Natural killer cell (primary cell): ENCODE measurements at regions not wholly inside any gene's neighbourhood (a gene's known extent, or its start where the extent isn't known, plus 50 kb on each side); places are given as distances from the start of the nearest gene placed in this dataset.

Source experiments
- ATAC-seq, 3 donors: fragments of 150-1000 bp in 2 of 3; fragments of 200-7000 bp in 1 of 3; cut with Tn5 transposase; 1 replicate in 1 of 3; 2 replicates in 2 of 3; pipeline ENCODE4 v1.10.0; 2021; ENCODE audit warnings: mild to moderate bottlenecking in 2 of 3, moderate library complexity in 2 of 3
- DNase-seq, 2 donors: peaks; one replicate each; pipeline versions ENCODE4 v3.0.0 to v3.0.0-alpha.2; 2013 to 2021; ENCODE audit warnings: mixed read lengths in 1 of 2
- H3K27ac ChIP-seq: one replicate; pipeline ENCODE4 v1.5.1; 2013; ENCODE audit warnings: mild to moderate bottlenecking, low read length
- H3K27me3 ChIP-seq: one replicate; pipeline ENCODE4 v1.6.1; 2013; ENCODE audit warnings: low read length; ENCODE audit not compliant: control insufficient read depth, insufficient read depth
- H3K36me3 ChIP-seq: one replicate; pipeline ENCODE4 v1.6.1; 2013; ENCODE audit warnings: low read length; ENCODE audit not compliant: control insufficient read depth, insufficient read depth
- H3K4me1 ChIP-seq: one replicate; pipeline ENCODE4 v1.6.1; 2013; ENCODE audit warnings: low read length; ENCODE audit not compliant: control insufficient read depth, insufficient read depth
- H3K4me3 ChIP-seq: one replicate; pipeline ENCODE4 v1.5.1; 2013; ENCODE audit warnings: low read length
- H3K9me3 ChIP-seq: one replicate; pipeline ENCODE4 v1.6.1; 2013; ENCODE audit warnings: low read length; ENCODE audit not compliant: control insufficient read depth, insufficient read depth
- H3K27ac Mint-ChIP-seq, 2 donors: one replicate each; pipeline ENCODE4 v1.8.0; 2022; ENCODE audit warnings: mild to moderate bottlenecking in 2 of 2, mixed read lengths in 2 of 2, moderate library complexity in 1 of 2
- H3K27me3 Mint-ChIP-seq, 2 donors: one replicate each; pipeline ENCODE4 v1.8.0; 2022; ENCODE audit warnings: low read depth in 2 of 2, mixed read lengths in 2 of 2
- H3K36me3 Mint-ChIP-seq: one replicate; pipeline ENCODE4 v1.8.0; 2022; ENCODE audit warnings: mixed read lengths
- H3K4me1 Mint-ChIP-seq, 2 donors: one replicate each; pipeline ENCODE4 v1.8.0; 2022; ENCODE audit warnings: mixed read lengths in 2 of 2
- H3K4me3 Mint-ChIP-seq: one replicate; pipeline ENCODE4 v1.8.0; 2022; ENCODE audit warnings: mild to moderate bottlenecking, moderate library complexity, mixed read lengths
- H3K9me3 Mint-ChIP-seq, 2 donors: one replicate each; pipeline ENCODE4 v1.8.0; 2022; ENCODE audit warnings: mixed read lengths in 2 of 2
- CTCF ChIP-seq: fragments of 200-600 bp; IDR thresholded peaks from one replicate; pipeline ENCODE4 v1.8.0; 2022; ENCODE audit warnings: antibody characterized with exemption
- WGBS: methylation state at CpG from one replicate; pipeline ENCODE4 v1.1.7; 2013; ENCODE audit warnings: missing lambda C conversion rate; ENCODE audit not compliant: insufficient coverage; 5-methylcytosine and 5-hydroxymethylcytosine counted together
- intact Hi-C: fragments of 100-400 bp; cut with micrococcal nuclease; formaldehyde crosslinking; loops from one replicate; pipeline ENCODE4 v1.14.2; 2022

- ATAC-seq (no peak), DNase-seq (no peak)
- Histone ChIP-seq H3K36me3 (no peaks in the 10 kb centered on the region), H3K4me1 (no peaks in the 10 kb centered on the region), H3K27me3 (no peaks in the 10 kb centered on the region), H3K9me3 (no peaks in the 10 kb centered on the region), H3K4me3 (no peak overlapping the region), H3K27ac (no peak overlapping the region)
- H3K9me3 Mint-ChIP-seq, result no peaks in the 10 kb centered on the region
- peaks cover 0 to 3% of the 10 kb centered on the region in 2 donors for H3K27me3 Mint-ChIP-seq
- no peak overlapping the region for H3K27ac Mint-ChIP-seq
- H3K36me3 Mint-ChIP-seq, result no peaks in the 10 kb centered on the region
- WGBS, result 37% methylated on average over 4 of the region's 4 CpGs
- TF ChIP-seq CTCF, result no peak
- peaks cover 0 to 1% of the 10 kb centered on the region in 2 donors for H3K4me1 Mint-ChIP-seq
- intact Hi-C loops, result no loop called here
- no peak overlapping the region for H3K4me3 Mint-ChIP-seq
These were observed 153.4 kb downstream of the FAM161A start for GRCh38 chr2:61700464-61700863.

- peak overlapping the region; percentile 89 to 93 for H3K27ac Mint-ChIP-seq
- intact Hi-C loops, result loop anchor here (1.0 to 10.0 kb wide), 2 partner anchors 70 to 160 kb away; partner anchors contain the start of gene XPO1
- peak overlapping the region; percentile 84 for H3K27ac ChIP-seq
- ATAC-seq, result peak; percentile 97 to 100 (median 97)
- 2% methylated on average over 42 of the region's 47 CpGs for WGBS
- H3K4me1 ChIP-seq, result peaks cover 17% of the 10 kb centered on the region
- no peaks in the 10 kb centered on the region for H3K9me3 ChIP-seq
- H3K9me3 Mint-ChIP-seq, result no peaks in the 10 kb centered on the region
- H3K4me3 ChIP-seq, result peak overlapping the region; percentile 88
- H3K4me3 Mint-ChIP-seq, result peak overlapping the region; percentile 89
- peaks cover 10 to 19% of the 10 kb centered on the region in 2 donors for H3K4me1 Mint-ChIP-seq
- peak; percentile 83 to 90 for DNase-seq
- no peaks in the 10 kb centered on the region for H3K27me3 ChIP-seq
- H3K36me3 Mint-ChIP-seq, result no peaks in the 10 kb centered on the region
- peak; percentile 45 for TF ChIP-seq CTCF
- H3K27me3 Mint-ChIP-seq, result no peaks in the 10 kb centered on the region
- no peaks in the 10 kb centered on the region for H3K36me3 ChIP-seq
These were observed 156.4 kb upstream of the XPO1 start for GRCh38 chr2:61694312-61695274.

GRCh38 chr2:61693744-61694143, 155.6 kb upstream of the XPO1 start:
- Histone ChIP-seq H3K27me3 (no peaks in the 10 kb centered on the region), H3K9me3 (no peaks in the 10 kb centered on the region), H3K4me3 (no peak overlapping the region), H3K27ac (peak overlapping the region; percentile 84), H3K4me1 (peaks cover 17% of the 10 kb centered on the region), H3K36me3 (no peaks in the 10 kb centered on the region)
- 88% methylated on average over 2 of the region's 2 CpGs for WGBS
- Mint-ChIP-seq H3K4me1 (peaks cover 10 to 19% of the 10 kb centered on the region in 2 donors), H3K27ac (peak overlapping the region; percentile 89 to 93), H3K36me3 (no peaks in the 10 kb centered on the region), H3K9me3 (no peaks in the 10 kb centered on the region), H3K4me3 (peak overlapping the region; percentile 89), H3K27me3 (no peaks in the 10 kb centered on the region)
- no peak for ATAC-seq
- DNase-seq, result peak in 1 of 2 donors; percentile 14
- intact Hi-C loops, result loop anchor here (1.0 to 10.0 kb wide), 2 partner anchors 71 to 159 kb away; partner anchors contain the start of gene XPO1
- TF ChIP-seq CTCF, result no peak
